ENCODE measurements at regions not wholly inside any gene's neighbourhood (a gene's known extent, or its start where the extent isn't known, plus 50 kb on each side); places are given as distances from the start of the nearest gene placed in this dataset.

DNA sequence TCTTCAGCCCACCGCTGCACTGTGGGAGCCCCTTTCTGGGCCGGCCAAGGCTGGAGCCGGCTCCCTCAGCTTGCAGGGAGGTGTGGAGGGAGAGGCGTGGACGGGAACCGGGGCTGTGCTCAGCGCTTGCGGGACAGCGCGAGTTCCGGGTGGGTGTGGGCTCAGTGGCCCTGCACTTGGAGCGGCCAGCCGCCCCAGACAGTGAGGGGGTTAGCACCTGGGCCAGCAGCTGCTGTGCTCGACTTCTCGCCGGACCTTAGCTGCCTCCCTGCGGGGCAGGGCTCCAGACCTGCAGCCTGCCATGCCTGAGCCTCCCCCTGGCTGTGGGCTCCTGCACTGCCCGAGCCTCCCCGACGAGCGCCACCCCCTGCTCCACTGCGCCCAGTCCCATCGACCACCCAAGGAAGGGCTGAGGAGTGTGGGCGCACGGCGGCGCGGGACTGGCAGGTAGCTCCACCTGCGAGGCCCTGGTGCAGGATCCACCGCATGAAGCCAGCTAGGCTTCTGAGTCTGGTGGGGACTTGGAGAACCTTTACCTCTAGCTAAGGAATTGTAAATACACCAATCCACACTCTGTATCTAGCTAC, 92.9 kb upstream of the MAST4 start:
- H3K4me3 ChIP-seq (ENCODE audit: low read depth in 2 of 2, low read length in 1 of 2): no peak overlapping the region
- TF ChIP-seq TCF12 (IDR thresholded peaks at IDR 0.05) (no peak), GABPA (IDR thresholded peaks at IDR 0.05; ENCODE audit: low read depth) (no peak), FOSL2 (IDR thresholded peaks at IDR 0.05; ENCODE audit: borderline replicate concordance, low read depth) (no peak), ELF1 (IDR thresholded peaks at IDR 0.05) (no peak), EZH2phosphoT487 (IDR thresholded peaks at IDR 0.05; ENCODE audit: borderline replicate concordance, low read depth) (no peak), FOXM1 (IDR thresholded peaks at IDR 0.05; ENCODE audit: low read depth) (no peak), YY1 (IDR thresholded peaks at IDR 0.05; ENCODE audit: low read depth) (no peak), MEF2A (IDR thresholded peaks at IDR 0.05; ENCODE audit: borderline replicate concordance, low read depth) (no peak), POLR2AphosphoS5 (IDR thresholded peaks at IDR 0.05; ENCODE audit: low read depth, low read length) (no peak), EP300 (IDR thresholded peaks at IDR 0.05; ENCODE audit: borderline replicate concordance in 1 of 2, low read depth in 1 of 2, low read length in 1 of 2) (no peak), NFIC (IDR thresholded peaks at IDR 0.05; ENCODE audit: borderline replicate concordance) (no peak), TEAD4 (IDR thresholded peaks at IDR 0.05; ENCODE audit: borderline replicate concordance, insufficient read depth) (no peak)
- TF ChIP-seq, protein P1, sequence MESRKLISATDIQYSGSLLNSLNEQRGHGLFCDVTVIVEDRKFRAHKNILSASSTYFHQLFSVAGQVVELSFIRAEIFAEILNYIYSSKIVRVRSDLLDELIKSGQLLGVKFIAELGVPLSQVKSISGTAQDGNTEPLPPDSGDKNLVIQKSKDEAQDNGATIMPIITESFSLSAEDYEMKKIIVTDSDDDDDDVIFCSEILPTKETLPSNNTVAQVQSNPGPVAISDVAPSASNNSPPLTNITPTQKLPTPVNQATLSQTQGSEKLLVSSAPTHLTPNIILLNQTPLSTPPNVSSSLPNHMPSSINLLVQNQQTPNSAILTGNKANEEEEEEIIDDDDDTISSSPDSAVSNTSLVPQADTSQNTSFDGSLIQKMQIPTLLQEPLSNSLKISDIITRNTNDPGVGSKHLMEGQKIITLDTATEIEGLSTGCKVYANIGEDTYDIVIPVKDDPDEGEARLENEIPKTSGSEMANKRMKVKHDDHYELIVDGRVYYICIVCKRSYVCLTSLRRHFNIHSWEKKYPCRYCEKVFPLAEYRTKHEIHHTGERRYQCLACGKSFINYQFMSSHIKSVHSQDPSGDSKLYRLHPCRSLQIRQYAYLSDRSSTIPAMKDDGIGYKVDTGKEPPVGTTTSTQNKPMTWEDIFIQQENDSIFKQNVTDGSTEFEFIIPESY (IDR thresholded peaks at IDR 0.05; ENCODE audit: borderline replicate concordance, low read depth): no peak
- TF ChIP-seq, protein P2, sequence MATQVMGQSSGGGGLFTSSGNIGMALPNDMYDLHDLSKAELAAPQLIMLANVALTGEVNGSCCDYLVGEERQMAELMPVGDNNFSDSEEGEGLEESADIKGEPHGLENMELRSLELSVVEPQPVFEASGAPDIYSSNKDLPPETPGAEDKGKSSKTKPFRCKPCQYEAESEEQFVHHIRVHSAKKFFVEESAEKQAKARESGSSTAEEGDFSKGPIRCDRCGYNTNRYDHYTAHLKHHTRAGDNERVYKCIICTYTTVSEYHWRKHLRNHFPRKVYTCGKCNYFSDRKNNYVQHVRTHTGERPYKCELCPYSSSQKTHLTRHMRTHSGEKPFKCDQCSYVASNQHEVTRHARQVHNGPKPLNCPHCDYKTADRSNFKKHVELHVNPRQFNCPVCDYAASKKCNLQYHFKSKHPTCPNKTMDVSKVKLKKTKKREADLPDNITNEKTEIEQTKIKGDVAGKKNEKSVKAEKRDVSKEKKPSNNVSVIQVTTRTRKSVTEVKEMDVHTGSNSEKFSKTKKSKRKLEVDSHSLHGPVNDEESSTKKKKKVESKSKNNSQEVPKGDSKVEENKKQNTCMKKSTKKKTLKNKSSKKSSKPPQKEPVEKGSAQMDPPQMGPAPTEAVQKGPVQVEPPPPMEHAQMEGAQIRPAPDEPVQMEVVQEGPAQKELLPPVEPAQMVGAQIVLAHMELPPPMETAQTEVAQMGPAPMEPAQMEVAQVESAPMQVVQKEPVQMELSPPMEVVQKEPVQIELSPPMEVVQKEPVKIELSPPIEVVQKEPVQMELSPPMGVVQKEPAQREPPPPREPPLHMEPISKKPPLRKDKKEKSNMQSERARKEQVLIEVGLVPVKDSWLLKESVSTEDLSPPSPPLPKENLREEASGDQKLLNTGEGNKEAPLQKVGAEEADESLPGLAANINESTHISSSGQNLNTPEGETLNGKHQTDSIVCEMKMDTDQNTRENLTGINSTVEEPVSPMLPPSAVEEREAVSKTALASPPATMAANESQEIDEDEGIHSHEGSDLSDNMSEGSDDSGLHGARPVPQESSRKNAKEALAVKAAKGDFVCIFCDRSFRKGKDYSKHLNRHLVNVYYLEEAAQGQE (IDR thresholded peaks at IDR 0.05; ENCODE audit: low read depth, low read length): no peak
- DNase-seq: no peak
- WGBS (ENCODE audit: low lambda C conversion rate): 79% methylated on average over 4 of the region's 30 CpGs
- ChIA-PET CTCF (no interaction called here), POLR2A (no interaction called here)
- no peaks in the 10 kb centered on the region for H3K27me3 ChIP-seq (ENCODE audit: insufficient read depth)
- H3K9ac ChIP-seq: no peak overlapping the region
- H3F3A ChIP-seq (replicated peaks; ENCODE audit: insufficient read depth): no peaks in the 10 kb centered on the region
- H3K36me3 ChIP-seq (replicated peaks in 1 of 2; ENCODE audit: control insufficient read depth in 1 of 2, insufficient read depth in 2 of 2, low read length in 1 of 2): no peaks in the 10 kb centered on the region
- H3K9me3 ChIP-seq: no peaks in the 10 kb centered on the region
- H2AFZ ChIP-seq (ENCODE audit: low read depth): no peak overlapping the region
- no peaks in the 10 kb centered on the region for H3K4me1 ChIP-seq (ENCODE audit: control insufficient read depth in 1 of 2, insufficient read depth in 2 of 2, low read depth in 1 of 2, low read length in 1 of 2)
- no peaks in the 10 kb centered on the region for H3K79me2 ChIP-seq (ENCODE audit: insufficient read depth)
- no peak overlapping the region for H3K4me2 ChIP-seq
- H3K9me2 ChIP-seq: no peaks in the 10 kb centered on the region
- no peak overlapping the region for H3K27ac ChIP-seq (ENCODE audit: low read depth in 2 of 2, low read length in 1 of 2)
- no peaks in the 10 kb centered on the region for H4K20me1 ChIP-seq (ENCODE audit: insufficient read depth)
